ENCODE measurements at regions not wholly inside any gene's neighbourhood (a gene's known extent, or its start where the extent isn't known, plus 50 kb on each side); places are given as distances from the start of the nearest gene placed in this dataset.

- no peak for TF ChIP-seq CTCF (conservative IDR thresholded peaks at IDR 0.05; ENCODE audit: low read depth, low read length)
- H3K36me3 ChIP-seq (ENCODE audit: insufficient read depth) = no peaks in the 10 kb centered on the region
- H3K9ac ChIP-seq = no peak overlapping the region
- no peak overlapping the region for H3K4me2 ChIP-seq
- no peaks in the 10 kb centered on the region for H4K20me1 ChIP-seq (ENCODE audit: insufficient read depth)
- no peak overlapping the region for H2AFZ ChIP-seq (ENCODE audit: low read depth)
- H3K4me3 ChIP-seq (IDR thresholded peaks at IDR 0.05; ENCODE audit: insufficient read depth, low read depth, low read length) = no peak overlapping the region
- no peaks in the 10 kb centered on the region for H3K27me3 ChIP-seq (ENCODE audit: insufficient read depth, low read depth)
- H3K4me1 ChIP-seq (ENCODE audit: low read depth, poor library complexity, severe bottlenecking) = peaks cover 5% of the 10 kb centered on the region
- H3K27ac ChIP-seq = no peak overlapping the region
- H3K79me2 ChIP-seq (ENCODE audit: insufficient read depth, low read depth) = no peaks in the 10 kb centered on the region
Measured at GRCh38 chr2:579961-580360, 97.2 kb downstream of the TMEM18 start.

- Histone ChIP-seq H2AFZ (ENCODE audit: low read depth) (no peak overlapping the region), H3K36me3 (ENCODE audit: insufficient read depth) (no peaks in the 10 kb centered on the region), H4K20me1 (ENCODE audit: insufficient read depth) (no peaks in the 10 kb centered on the region), H3K9ac (no peak overlapping the region), H3K4me3 (IDR thresholded peaks at IDR 0.05; ENCODE audit: insufficient read depth, low read depth, low read length) (no peak overlapping the region), H3K4me2 (no peak overlapping the region), H3K27ac (no peak overlapping the region), H3K27me3 (ENCODE audit: insufficient read depth, low read depth) (no peaks in the 10 kb centered on the region), H3K4me1 (ENCODE audit: low read depth, poor library complexity, severe bottlenecking) (no peaks in the 10 kb centered on the region), H3K79me2 (ENCODE audit: insufficient read depth, low read depth) (no peaks in the 10 kb centered on the region)
- no peak for TF ChIP-seq CTCF (conservative IDR thresholded peaks at IDR 0.05; ENCODE audit: low read depth, low read length)
Measured at GRCh38 chr2:579351-579886, 97.8 kb downstream of the TMEM18 start.

- H3K4me3 ChIP-seq (IDR thresholded peaks at IDR 0.05; ENCODE audit: insufficient read depth, low read depth, low read length) = no peak overlapping the region
- H4K20me1 ChIP-seq (ENCODE audit: insufficient read depth) = no peaks in the 10 kb centered on the region
- no peak overlapping the region for H3K9ac ChIP-seq
- no peak for TF ChIP-seq CTCF (conservative IDR thresholded peaks at IDR 0.05; ENCODE audit: low read depth, low read length)
- H3K36me3 ChIP-seq (ENCODE audit: insufficient read depth) = no peaks in the 10 kb centered on the region
- H3K4me1 ChIP-seq (ENCODE audit: low read depth, poor library complexity, severe bottlenecking) = no peaks in the 10 kb centered on the region
- H3K27me3 ChIP-seq (ENCODE audit: insufficient read depth, low read depth) = no peaks in the 10 kb centered on the region
- no peaks in the 10 kb centered on the region for H3K79me2 ChIP-seq (ENCODE audit: insufficient read depth, low read depth)
- H2AFZ ChIP-seq (ENCODE audit: low read depth) = no peak overlapping the region
- H3K27ac ChIP-seq = no peak overlapping the region
- no peak overlapping the region for H3K4me2 ChIP-seq
Measured at GRCh38 chr2:576292-576691, 100.9 kb downstream of the TMEM18 start.

GRCh38 chr2:575727-576236 is 101.4 kb downstream of the TMEM18 start:
- H2AFZ ChIP-seq (ENCODE audit: low read depth) = no peak overlapping the region
- no peak for TF ChIP-seq CTCF (conservative IDR thresholded peaks at IDR 0.05; ENCODE audit: low read depth, low read length)
- H3K36me3 ChIP-seq (ENCODE audit: insufficient read depth) = no peaks in the 10 kb centered on the region
- no peak overlapping the region for H3K27ac ChIP-seq
- no peaks in the 10 kb centered on the region for H3K4me1 ChIP-seq (ENCODE audit: low read depth, poor library complexity, severe bottlenecking)
- H4K20me1 ChIP-seq (ENCODE audit: insufficient read depth) = no peaks in the 10 kb centered on the region
- no peak overlapping the region for H3K4me3 ChIP-seq (IDR thresholded peaks at IDR 0.05; ENCODE audit: insufficient read depth, low read depth, low read length)
- no peak overlapping the region for H3K9ac ChIP-seq
- no peaks in the 10 kb centered on the region for H3K79me2 ChIP-seq (ENCODE audit: insufficient read depth, low read depth)
- H3K27me3 ChIP-seq (ENCODE audit: insufficient read depth, low read depth) = no peaks in the 10 kb centered on the region
- no peak overlapping the region for H3K4me2 ChIP-seq
